ENCODE measurements at regions not wholly inside any gene's neighbourhood (a gene's known extent, or its start where the extent isn't known, plus 50 kb on each side); places are given as distances from the start of the nearest gene placed in this dataset.
A peak's percentile ranks its signal among the peaks of the same experiment; 100 is the strongest.
"Not testable (repeated sequence)": the region's sequence is repeated elsewhere in the genome, so short reads cannot be mapped to it uniquely, and the experiment has no call there.

DNA sequence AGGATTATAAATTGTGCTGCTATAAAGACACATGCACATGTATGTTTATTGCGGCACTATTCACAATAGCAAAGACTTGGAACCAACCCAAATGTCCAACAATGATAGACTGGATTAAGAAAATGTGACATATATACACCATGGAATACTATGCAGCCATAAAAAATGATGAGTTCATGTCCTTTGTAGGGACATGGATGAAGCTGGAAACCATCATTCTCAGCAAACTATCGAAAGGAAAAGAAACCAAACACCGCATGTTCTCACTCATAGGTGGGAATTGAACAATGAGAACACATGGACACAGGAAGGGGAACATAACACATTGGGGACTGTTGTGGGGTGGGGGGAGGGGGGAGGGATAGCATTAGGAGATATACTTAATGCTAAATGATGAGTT is 67.8 kb upstream of the ETV3 start:
- DNase-seq = not testable (repeated sequence)

DNA sequence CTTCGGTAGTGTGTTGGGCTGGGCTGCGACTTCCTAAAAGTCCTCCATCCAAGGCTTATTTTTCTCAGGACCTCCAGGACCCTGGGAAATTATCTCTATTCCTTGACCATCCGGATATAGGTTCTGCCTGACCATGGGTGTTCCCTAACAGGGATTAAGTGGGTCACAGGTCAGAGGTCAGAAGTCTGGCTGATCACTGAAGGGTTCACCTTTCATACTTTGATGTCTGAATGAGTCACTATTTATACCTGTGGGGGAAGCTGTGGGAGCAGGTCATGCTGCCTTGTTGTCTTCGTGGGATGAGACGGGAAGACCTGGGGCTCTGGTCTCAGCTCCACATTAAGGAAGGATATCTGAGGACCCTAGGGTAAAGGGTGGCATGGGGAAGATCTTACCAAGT is 65.0 kb upstream of the ETV3 start:
- no peak for DNase-seq

DNA sequence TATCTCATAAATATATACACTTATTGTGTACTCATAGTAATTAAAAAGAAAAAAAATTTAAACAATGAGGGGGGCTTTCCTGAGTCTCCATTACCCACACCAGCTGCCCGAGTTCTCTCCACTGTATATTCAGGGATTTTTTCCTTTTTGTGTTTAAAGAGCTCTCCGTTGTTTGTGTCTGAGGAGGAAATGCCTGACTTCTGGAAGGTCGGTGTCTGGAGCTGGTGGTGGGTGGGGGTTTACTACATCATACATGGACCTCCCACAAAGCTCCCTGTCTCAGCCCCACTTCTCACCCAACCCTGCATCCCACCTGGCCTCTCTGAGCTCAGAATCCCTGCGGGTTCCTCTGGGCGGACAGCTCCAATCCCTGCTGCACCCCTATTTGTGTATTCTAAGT is 64.1 kb upstream of the ETV3 start:
- DNase-seq = no peak

DNA sequence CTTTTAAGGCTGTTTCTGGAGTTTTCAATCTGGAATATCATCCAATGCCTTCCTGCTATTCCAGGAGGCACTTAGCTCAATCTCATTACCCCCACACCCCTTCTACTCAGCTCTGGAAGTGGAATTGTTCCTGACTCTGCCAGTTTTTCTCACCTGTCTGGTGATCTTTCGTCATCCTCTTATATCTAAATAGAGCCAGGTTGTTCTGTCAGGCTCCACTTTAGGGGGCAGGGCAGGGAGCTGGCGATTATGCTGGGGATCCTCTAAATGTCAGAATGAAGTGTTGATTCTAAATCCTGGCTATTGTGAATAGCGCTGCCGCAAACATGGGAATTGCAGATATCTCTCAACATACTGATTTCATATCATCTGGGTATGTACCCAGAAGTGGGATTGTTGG is 63.6 kb upstream of the ETV3 start:
- no peak for DNase-seq

DNA sequence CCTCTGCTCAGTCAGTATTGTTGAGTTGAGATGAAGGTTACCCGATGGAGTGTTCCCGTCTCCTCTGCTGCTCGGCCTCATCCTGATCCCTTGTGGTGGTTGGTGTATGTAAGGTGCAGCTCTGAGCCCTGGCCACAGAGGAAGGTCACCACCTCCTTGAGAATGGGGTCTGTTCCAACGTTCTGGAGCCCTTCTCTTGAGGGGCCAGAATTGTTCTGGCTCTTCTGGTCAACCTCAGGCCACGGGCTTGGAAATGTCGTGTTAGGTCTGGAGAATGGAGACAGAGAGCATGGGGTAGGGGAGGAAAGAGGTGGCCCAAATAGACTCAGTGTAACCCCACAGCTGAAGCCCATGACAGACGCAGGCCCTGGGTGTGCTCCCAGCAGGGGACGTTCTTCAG is 62.3 kb upstream of the ETV3 start:
- no peak for DNase-seq

DNA sequence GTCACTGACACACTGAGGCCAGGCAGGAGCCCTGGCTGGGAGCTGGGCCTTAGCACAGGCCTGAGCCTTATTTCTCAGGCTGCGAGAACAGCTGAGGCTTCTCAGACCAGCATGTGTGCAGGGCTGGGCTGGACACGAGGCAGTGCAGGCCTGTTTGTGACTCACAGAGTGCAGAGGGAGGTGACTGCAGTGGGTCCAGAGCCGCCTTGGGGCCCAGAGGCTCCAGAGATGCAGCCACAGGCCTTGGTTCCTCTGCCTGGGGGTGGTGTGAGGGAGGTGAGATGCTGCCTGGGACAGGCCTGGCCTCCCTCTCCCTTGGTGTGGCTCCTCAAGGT is 61.2 kb upstream of the ETV3 start:
- no peak for DNase-seq

DNA sequence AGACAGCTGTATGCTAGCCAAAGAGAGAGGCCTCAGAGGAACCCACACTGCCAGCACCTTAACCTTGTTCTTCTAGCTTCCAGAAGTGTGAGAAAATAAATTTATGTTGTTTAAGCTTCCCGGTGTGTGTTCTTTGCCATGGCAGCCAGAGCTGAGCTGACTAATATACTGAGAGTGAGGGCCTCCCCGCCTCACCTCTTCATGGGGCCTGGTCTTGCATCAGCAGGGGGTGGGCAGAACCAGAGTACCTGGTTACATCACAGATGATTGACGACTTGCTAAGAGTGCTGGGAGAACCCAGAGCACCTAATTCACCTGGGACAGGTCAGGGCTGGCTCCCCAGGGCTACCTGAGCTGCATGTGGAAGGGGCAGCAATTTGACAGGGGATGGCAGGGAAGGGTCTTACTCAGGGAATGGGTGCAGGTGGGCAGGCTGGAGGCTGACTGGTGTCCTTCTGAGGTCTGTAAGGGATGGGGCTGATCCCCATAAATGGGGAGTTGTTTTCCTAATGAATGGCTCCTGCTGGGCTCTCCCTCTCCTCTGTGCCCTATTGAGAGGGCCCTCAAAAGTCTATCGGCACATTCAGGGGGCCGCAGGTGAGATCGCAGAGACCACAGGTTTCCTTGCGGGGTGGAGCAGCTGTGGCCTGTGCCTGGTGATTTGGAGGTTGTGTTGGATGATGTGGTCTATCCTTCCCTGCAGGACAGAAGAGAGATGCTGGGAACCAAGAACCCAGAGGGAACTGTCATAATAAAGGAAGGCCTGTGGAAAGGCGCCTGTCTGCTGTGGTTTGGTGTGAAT is 60.6 kb upstream of the ETV3 start:
- DNase-seq = no peak

DNA sequence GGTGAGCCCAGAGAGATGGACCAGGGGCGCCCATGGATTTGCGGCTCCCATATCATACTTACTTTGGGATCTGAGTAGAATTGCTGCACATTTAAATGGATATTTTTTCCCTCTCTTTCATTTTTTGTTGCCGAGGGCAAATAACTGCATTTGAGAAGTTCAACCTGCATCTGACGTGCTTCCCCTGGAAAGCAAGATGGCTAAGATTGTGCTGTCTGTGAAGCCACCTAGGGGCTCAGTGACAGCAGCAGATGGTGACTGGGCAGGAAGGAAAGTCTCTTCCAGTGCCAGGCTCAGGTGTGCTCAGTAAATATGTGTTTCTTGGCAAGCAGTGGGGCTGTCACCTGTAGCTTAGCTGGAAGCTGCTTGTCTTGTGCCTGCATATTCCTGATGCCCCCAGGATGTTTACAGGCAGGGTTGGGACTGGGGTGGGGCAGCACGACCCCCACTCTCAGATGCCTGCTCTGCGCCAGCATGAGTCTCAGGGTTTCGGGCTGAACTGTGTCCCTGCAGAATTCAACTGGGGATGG is 59.8 kb upstream of the ETV3 start:
- DNase-seq = no peak

DNA sequence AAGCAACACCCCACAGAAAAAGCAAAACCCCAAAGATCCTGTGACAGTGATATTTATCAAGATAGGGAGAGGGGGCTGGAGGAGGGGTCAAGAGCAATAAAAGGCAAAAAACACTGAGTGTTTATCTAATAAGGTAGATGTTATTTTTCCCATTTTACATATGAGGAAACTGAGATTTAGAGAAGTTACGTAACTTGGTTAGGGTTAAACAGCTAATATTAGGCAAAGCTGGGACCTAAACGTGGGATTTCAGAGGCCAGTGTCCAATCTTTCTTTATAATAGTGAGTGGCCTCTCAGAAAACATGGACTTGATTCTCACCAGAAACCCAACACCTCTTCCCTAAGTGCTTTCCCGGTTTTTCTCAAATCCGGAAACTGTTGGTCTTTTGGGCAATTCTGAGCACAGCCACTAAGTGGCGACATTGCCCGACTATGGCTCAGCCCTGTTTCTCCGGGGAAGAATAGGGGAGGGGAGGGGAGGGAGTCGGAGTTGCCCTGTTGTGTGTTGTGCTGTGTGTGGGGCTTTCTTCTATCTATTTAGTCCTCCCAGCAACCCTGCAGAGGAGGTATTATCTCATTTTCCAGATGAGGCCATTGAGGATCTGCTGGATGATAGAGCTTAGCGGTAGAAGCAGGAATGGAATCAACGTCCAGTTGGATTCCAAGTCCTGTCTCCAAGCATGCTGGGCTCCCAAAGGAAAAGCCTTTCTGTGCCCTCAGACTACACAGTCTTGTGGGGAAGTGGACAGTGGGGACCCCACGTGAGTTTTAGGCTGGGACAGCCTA is 58.7 kb upstream of the ETV3 start:
- DNase-seq = not testable (repeated sequence)

DNA sequence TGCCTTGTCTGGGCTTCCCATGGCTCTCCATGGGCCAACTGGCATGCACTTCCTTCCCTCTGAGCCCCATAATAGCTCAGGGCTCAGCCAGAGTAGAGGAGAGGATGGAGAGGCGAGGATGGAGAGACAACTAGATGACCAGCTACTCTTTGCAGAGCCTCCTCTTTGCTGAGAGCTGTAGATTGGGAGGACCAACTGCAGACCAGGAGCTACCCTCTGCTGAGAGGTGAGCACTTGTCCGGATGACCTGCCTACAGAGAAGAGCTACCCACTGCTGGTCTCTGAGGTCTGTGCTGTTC is 58.0 kb upstream of the ETV3 start:
- DNase-seq = no peak

DNA sequence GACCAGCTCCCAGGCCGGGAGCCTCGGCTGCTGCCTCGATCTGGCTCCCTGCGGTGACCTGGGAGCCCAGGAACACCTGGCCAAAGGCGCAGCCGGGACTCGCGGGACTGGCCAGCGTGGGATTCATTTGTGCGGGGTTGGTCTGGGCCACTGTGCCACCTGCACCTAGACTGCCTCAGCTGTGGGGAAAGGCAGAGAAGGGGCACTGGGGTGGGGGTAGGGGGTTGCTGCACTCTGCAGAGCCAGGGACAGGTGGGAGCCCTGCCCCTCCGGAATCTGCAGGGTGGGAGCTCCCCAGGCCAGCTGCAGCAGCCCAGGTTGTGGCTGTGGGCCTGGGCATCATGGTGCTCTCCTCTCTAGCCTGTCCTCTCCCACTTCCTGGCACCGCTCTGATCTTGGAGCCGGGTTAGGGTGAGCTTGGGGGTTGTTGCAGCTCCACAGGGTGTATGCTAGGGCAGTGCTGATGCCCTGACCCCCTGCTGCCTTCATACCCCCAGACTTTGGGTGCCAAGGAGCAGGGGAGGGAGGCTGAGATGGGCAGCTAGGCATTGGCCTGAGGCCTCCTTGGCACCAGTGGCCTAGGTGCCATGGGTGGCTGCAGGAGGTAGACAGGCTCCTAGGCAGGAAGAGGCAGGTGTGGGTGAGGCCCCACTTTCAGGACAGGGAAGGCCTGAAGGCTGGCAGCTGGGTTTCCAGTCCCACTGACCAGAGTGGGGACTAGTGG is 57.5 kb upstream of the ETV3 start:
- DNase-seq = no peak

DNA sequence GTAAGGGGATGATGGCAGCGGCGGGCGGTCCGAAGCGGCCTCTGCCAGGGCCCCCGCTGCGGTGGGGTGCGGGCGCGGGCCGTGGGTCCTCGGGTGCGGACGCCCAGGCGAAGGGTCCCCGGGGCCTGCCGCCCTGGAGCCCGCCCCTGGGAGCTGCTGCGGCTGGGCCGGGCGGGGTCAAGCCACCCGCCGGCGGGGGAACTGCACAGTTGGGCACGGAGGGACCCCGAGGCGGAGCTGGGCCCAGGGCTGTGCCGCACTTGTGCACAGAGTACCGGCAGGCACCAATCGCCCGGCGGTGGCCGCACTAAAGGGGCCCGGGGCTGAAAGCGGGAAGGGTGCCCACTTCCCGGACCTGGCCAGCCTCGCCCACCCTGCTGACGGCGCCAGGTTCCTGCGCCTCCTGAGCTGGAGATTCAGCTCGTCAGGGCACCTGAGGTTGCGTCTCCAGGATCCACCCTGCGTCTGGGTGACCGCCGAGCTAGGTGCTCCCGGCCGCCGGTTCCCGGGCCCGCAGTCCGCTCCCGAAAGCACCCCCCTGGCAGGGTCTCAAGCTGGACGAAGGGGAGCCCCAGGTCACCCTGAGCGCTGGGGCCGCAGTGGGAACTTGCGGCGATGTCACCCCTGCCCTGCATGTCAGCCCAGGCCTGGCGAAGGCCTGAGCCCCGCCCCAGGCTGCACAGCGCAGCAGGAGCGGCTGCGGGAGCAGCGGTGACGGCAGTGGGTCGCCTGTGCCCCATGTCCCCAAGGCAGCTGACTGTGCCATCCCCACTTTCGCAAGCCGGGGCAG is 56.7 kb upstream of the ETV3 start:
- no peak for DNase-seq

DNA sequence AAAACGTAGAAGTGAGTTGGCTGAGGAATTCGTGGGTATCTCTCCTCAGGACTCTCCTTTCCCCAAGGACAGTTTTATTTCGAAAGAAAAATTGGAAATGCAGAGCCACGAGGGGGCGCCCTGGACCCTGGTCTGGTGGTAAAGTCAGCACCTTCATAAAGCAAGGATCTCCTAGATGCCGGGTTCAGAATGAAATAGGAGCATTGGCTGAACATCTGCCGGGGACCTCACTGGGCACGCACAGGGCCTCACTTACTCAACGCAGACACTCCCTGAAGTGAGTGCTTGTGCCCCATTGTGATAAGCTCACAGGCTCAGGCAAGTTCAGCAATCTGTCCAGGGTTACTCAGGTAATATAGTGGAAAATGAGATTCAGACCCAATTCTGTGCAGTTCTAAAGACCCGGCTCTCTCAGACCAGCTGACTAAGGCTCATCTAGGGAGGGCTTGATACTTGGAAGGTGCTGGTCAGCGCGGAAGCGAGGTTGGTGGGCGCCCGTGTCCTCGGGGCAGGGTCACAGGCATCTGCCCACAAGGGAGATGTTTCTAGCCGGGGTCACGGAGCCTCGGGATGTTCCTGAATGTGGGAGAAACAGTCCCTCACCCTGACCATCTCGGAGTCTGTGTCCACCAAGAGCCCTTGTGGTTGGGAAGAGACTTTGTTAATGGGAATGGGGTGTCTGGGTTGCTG is 55.7 kb upstream of the ETV3 start:
- DNase-seq = peak in 1 of 2 donors; percentile 27

DNA sequence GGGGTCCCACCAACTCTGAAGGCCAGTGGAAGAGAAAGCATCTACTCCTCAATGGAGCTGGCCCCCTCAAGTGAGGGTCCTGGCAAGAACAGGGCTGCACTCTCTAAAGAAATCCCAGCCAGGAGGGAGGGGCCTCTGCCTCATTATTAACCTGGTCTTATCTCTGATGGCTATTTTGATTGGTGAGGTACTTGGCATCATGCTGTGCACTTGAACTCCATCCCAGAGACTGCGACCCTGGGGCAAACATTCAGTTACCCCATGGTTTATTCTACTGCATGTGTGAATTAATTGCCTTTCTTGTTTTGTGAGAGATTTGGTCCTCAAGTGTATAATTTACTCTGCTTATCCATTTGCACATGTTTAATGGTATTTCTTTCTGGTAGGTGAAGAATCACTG is 55.0 kb upstream of the ETV3 start:
- DNase-seq = no peak

DNA sequence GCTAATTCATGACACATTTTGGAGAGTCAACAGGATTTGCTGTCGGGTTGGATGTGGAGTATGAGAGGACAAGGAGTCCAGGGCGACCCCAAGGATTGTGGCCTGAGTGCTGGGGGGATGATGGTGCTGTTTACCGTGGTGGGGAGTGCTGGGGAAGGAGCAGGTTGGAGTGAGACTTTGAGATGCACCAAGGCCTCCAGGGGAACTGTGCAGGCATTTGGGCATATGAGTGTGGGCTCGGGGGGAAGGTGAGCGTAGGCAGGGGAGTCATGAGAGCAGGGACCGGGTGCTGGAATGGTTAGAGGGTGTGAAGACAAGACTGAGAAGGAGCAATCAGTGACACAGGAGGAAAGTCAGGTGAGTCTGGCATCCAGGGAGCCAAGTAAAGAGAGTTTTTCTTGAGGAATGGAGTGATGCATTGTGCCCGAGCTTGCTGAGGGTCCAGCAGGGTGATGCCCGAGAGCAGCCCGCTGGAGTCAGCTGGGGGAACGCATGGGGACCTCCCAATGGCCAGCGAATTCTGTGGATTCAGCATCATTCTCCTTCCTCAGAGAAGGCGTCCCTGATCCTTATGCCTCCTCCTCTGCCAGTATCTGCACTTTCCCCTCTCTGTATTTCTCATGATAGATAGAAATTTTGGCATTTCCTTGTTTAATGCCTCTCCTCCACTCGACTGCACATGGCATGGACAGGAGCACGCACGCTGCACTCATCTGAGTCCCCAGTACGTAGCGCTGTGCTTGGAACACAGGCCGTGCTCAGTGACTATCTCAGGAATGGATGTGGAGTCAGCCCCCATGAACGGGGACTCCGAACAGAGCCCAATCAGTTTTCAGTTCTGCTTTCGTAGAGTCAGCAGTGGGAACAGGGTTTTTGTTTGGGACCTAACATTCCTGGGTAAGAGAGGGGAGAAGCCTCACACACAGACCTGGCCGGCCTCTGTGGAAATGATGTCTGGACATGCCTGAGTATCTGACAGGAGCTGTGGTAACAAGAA is 52.1 kb upstream of the ETV3 start:
- no peak for DNase-seq

DNA sequence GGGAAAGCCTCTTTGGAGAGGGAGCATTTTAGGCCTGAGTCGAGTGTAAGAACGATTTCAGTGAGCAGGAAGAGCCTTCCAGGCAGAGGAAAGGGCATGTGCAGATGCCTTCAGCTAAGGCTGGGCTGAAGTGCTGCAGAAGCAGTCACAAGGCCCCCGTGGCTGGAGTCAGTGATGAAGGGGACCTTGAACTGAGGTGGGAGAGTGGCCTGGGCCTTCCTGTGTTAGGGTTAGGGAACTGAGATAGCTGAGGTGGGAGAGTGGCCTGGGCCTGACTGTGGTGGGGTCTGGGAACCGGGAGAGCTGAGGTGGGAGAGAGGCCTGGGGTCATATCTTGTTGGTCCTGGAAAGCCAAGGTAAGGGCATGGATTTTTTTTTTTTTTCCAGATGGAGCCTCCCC is 50.9 kb upstream of the ETV3 start:
- no peak for DNase-seq
